ENCODE measurements at regions not wholly inside any gene's neighbourhood (a gene's known extent, or its start where the extent isn't known, plus 50 kb on each side); places are given as distances from the start of the nearest gene placed in this dataset.

GRCh38 chr22:47846206-47846605 is 1083.8 kb downstream of the TBC1D22A start:
- Histone ChIP-seq H2AFZ (no peak overlapping the region), H3F3A (replicated peaks; ENCODE audit: low read depth) (no peaks in the 10 kb centered on the region), H3K79me2 (replicated peaks; ENCODE audit: insufficient read depth) (no peaks in the 10 kb centered on the region), H3K36me3 (ENCODE audit: insufficient read depth) (no peaks in the 10 kb centered on the region; the same call in 1 of the 2 replicates), H3K9me2 (ENCODE audit: insufficient read depth) (no peaks in the 10 kb centered on the region), H3K4me3 (no peak overlapping the region), H3K4me2 (no peak overlapping the region), H3K4me1 (ENCODE audit: insufficient read depth) (no peaks in the 10 kb centered on the region), H3K27me3 (ENCODE audit: insufficient read depth) (no peaks in the 10 kb centered on the region), H3K27ac (ENCODE audit: low read depth) (no peak overlapping the region), H4K20me1 (replicated peaks; ENCODE audit: insufficient read depth) (no peaks in the 10 kb centered on the region)
- H3K27ac Mint-ChIP-seq: no peak overlapping the region
- H3K27me3 Mint-ChIP-seq (ENCODE audit: insufficient read depth, low read depth, poor library complexity): peaks cover 4% of the 10 kb centered on the region
- no peak for ATAC-seq
- H3K36me3 Mint-ChIP-seq (ENCODE audit: low read depth): no peaks in the 10 kb centered on the region
- no peak for DNase-seq (ENCODE audit: low spot score)
- no peak overlapping the region for H3K4me3 Mint-ChIP-seq
- peaks cover 18% of the 10 kb centered on the region for H3K9me3 Mint-ChIP-seq
- TF ChIP-seq POLR2AphosphoS5 (IDR thresholded peaks at IDR 0.05; ENCODE audit: low read depth) (no peak), ZNF114 (CRISPR knock-in tag; IDR thresholded peaks at IDR 0.05) (no peak), NANOG (IDR thresholded peaks at IDR 0.05; ENCODE audit: borderline replicate concordance) (no peak), EZH2 (IDR thresholded peaks at IDR 0.05; ENCODE audit: low read depth, unreplicated experiment) (no peak), JUNB (IDR thresholded peaks at IDR 0.05; ENCODE audit: unreplicated experiment) (no peak), CREB1 (CRISPR knock-in tag; IDR thresholded peaks at IDR 0.05; ENCODE audit: low read depth) (no peak), ZNF331 (CRISPR knock-in tag; IDR thresholded peaks at IDR 0.05; ENCODE audit: low read depth) (no peak), EZH2phosphoT487 (IDR thresholded peaks at IDR 0.05; ENCODE audit: unreplicated experiment) (no peak), STAT1 (IDR thresholded peaks at IDR 0.05; ENCODE audit: unreplicated experiment) (no peak)
- TF ChIP-seq, protein P1, sequence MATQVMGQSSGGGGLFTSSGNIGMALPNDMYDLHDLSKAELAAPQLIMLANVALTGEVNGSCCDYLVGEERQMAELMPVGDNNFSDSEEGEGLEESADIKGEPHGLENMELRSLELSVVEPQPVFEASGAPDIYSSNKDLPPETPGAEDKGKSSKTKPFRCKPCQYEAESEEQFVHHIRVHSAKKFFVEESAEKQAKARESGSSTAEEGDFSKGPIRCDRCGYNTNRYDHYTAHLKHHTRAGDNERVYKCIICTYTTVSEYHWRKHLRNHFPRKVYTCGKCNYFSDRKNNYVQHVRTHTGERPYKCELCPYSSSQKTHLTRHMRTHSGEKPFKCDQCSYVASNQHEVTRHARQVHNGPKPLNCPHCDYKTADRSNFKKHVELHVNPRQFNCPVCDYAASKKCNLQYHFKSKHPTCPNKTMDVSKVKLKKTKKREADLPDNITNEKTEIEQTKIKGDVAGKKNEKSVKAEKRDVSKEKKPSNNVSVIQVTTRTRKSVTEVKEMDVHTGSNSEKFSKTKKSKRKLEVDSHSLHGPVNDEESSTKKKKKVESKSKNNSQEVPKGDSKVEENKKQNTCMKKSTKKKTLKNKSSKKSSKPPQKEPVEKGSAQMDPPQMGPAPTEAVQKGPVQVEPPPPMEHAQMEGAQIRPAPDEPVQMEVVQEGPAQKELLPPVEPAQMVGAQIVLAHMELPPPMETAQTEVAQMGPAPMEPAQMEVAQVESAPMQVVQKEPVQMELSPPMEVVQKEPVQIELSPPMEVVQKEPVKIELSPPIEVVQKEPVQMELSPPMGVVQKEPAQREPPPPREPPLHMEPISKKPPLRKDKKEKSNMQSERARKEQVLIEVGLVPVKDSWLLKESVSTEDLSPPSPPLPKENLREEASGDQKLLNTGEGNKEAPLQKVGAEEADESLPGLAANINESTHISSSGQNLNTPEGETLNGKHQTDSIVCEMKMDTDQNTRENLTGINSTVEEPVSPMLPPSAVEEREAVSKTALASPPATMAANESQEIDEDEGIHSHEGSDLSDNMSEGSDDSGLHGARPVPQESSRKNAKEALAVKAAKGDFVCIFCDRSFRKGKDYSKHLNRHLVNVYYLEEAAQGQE (IDR thresholded peaks at IDR 0.05; ENCODE audit: unreplicated experiment): no peak
- TF ChIP-seq, protein P2, sequence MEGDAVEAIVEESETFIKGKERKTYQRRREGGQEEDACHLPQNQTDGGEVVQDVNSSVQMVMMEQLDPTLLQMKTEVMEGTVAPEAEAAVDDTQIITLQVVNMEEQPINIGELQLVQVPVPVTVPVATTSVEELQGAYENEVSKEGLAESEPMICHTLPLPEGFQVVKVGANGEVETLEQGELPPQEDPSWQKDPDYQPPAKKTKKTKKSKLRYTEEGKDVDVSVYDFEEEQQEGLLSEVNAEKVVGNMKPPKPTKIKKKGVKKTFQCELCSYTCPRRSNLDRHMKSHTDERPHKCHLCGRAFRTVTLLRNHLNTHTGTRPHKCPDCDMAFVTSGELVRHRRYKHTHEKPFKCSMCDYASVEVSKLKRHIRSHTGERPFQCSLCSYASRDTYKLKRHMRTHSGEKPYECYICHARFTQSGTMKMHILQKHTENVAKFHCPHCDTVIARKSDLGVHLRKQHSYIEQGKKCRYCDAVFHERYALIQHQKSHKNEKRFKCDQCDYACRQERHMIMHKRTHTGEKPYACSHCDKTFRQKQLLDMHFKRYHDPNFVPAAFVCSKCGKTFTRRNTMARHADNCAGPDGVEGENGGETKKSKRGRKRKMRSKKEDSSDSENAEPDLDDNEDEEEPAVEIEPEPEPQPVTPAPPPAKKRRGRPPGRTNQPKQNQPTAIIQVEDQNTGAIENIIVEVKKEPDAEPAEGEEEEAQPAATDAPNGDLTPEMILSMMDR (conservative IDR thresholded peaks at IDR 0.05; ENCODE audit: low read depth in 2 of 2): no peak
- TF ChIP-seq, protein P3, sequence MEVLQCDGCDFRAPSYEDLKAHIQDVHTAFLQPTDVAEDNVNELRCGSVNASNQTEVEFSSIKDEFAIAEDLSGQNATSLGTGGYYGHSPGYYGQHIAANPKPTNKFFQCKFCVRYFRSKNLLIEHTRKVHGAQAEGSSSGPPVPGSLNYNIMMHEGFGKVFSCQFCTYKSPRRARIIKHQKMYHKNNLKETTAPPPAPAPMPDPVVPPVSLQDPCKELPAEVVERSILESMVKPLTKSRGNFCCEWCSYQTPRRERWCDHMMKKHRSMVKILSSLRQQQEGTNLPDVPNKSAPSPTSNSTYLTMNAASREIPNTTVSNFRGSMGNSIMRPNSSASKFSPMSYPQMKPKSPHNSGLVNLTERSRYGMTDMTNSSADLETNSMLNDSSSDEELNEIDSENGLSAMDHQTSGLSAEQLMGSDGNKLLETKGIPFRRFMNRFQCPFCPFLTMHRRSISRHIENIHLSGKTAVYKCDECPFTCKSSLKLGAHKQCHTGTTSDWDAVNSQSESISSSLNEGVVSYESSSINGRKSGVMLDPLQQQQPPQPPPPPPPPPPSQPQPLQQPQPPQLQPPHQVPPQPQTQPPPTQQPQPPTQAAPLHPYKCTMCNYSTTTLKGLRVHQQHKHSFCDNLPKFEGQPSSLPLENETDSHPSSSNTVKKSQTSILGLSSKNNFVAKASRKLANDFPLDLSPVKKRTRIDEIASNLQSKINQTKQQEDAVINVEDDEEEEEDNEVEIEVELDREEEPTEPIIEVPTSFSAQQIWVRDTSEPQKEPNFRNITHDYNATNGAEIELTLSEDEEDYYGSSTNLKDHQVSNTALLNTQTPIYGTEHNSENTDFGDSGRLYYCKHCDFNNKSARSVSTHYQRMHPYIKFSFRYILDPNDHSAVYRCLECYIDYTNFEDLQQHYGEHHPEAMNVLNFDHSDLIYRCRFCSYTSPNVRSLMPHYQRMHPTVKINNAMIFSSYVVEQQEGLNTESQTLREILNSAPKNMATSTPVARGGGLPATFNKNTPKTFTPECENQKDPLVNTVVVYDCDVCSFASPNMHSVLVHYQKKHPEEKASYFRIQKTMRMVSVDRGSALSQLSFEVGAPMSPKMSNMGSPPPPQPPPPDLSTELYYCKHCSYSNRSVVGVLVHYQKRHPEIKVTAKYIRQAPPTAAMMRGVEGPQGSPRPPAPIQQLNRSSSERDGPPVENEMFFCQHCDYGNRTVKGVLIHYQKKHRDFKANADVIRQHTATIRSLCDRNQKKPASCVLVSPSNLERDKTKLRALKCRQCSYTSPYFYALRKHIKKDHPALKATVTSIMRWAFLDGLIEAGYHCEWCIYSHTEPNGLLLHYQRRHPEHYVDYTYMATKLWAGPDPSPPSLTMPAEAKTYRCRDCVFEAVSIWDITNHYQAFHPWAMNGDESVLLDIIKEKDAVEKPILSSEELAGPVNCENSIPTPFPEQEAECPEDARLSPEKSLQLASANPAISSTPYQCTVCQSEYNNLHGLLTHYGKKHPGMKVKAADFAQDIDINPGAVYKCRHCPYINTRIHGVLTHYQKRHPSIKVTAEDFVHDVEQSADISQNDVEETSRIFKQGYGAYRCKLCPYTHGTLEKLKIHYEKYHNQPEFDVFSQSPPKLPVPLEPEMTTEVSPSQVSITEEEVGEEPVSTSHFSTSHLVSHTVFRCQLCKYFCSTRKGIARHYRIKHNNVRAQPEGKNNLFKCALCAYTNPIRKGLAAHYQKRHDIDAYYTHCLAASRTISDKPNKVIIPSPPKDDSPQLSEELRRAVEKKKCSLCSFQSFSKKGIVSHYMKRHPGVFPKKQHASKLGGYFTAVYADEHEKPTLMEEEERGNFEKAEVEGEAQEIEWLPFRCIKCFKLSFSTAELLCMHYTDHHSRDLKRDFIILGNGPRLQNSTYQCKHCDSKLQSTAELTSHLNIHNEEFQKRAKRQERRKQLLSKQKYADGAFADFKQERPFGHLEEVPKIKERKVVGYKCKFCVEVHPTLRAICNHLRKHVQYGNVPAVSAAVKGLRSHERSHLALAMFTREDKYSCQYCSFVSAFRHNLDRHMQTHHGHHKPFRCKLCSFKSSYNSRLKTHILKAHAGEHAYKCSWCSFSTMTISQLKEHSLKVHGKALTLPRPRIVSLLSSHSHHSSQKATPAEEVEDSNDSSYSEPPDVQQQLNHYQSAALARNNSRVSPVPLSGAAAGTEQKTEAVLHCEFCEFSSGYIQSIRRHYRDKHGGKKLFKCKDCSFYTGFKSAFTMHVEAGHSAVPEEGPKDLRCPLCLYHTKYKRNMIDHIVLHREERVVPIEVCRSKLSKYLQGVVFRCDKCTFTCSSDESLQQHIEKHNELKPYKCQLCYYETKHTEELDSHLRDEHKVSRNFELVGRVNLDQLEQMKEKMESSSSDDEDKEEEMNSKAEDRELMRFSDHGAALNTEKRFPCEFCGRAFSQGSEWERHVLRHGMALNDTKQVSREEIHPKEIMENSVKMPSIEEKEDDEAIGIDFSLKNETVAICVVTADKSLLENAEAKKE (CRISPR knock-in tag; IDR thresholded peaks at IDR 0.05): no peak
- TF ChIP-seq, protein P4, sequence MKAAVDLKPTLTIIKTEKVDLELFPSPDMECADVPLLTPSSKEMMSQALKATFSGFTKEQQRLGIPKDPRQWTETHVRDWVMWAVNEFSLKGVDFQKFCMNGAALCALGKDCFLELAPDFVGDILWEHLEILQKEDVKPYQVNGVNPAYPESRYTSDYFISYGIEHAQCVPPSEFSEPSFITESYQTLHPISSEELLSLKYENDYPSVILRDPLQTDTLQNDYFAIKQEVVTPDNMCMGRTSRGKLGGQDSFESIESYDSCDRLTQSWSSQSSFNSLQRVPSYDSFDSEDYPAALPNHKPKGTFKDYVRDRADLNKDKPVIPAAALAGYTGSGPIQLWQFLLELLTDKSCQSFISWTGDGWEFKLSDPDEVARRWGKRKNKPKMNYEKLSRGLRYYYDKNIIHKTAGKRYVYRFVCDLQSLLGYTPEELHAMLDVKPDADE (IDR thresholded peaks at IDR 0.05): no peak
- H3K4me1 Mint-ChIP-seq: no peaks in the 10 kb centered on the region

Measured in GM23338 (cell line).